IPS DF 4.7 (cell line): ENCODE measurements at regions not wholly inside any gene's neighbourhood (a gene's known extent, or its start where the extent isn't known, plus 50 kb on each side); places are given as distances from the start of the nearest gene placed in this dataset.
"Not testable (repeated sequence)": the region's sequence is repeated elsewhere in the genome, so short reads cannot be mapped to it uniquely, and the experiment has no call there.

ENCODE experiments used
- DNase-seq: peaks from one replicate; pipeline ENCODE4 v3.0.0-alpha.2; 2013; ENCODE audit warnings: low spot score; ENCODE audit errors: extremely low read depth

DNA sequence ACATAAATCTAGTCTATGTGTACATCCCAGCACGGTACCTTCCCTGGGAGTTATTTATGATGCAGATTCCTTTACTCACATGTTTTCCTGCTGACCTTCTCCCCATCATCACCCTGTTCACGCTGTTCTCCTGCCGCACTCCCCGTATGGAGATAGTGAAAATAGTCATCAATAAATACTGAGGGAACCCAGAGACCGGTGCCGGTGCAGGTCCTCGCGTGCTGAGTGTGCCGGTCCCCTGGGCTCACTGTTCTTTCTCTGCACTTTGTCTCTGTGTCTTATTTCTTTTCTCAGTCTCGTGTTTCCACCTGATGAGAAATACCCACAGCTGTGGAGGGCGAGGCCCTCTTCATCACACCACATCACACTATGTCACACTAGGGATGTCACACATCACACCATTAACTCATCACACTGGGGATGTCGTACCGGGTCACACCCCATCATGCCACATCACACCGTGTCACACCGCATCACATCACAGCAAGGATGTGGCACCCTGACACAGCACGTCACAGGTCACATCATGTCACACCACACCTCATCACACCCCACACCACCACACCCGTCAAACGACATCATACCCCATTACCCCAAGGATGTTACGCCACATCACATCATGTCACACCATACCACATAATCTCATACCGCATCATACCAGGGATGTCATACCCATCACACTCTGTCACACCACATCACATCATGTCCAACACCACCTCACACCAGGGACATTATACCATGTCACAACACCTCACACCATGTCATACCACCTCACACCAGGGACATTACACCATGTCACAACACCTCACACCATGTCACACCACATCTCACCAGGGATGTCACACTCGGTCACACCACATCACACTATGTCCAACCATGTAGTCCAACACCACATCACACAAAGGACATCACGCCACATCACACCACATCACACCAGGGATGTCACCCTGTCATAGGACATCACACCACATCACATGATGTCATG lies 207.0 kb downstream of the TMEM121 start:
- no peak for DNase-seq

DNA sequence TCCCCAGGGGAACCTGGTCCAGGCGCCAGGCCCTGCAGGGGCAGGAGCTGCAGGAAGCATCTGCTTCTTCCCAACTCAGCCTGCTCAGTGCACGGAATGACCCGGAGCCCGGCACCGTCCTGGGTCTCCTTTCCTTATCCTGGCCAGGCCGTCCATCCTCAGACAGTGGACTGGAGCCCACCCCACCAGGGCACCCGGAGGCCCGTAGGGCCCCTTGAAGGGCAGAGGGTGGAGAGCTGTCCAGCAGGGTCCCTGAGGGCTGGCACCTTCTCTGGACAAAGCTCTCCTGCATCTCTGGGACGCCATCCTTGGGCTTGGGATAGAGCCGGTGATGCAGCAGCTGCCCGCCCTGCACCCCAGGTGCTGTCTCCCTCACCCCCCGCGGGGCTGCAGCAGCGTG lies 207.9 kb downstream of the TMEM121 start:
- not testable (repeated sequence) for DNase-seq

DNA sequence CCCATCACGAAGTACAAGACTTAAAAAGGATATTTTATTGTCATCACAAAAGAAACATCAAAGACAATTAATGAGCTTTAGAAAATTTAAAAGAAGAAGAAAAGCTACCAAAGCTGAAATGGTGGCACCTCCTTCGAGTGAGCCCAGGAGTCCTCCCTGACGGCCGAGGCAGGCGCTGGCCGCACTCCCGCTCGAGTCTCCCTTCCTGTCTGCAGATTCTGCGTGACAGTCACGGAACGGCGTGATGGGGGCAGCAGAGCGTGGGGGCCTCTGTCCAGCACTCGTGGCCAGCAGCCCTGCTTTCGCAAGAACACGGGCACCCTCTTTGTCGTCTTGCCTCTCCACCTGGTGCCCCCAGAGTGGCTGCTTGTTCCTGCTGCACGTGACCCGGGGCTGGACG lies 209.9 kb downstream of the TMEM121 start:
- not testable (repeated sequence) for DNase-seq

DNA sequence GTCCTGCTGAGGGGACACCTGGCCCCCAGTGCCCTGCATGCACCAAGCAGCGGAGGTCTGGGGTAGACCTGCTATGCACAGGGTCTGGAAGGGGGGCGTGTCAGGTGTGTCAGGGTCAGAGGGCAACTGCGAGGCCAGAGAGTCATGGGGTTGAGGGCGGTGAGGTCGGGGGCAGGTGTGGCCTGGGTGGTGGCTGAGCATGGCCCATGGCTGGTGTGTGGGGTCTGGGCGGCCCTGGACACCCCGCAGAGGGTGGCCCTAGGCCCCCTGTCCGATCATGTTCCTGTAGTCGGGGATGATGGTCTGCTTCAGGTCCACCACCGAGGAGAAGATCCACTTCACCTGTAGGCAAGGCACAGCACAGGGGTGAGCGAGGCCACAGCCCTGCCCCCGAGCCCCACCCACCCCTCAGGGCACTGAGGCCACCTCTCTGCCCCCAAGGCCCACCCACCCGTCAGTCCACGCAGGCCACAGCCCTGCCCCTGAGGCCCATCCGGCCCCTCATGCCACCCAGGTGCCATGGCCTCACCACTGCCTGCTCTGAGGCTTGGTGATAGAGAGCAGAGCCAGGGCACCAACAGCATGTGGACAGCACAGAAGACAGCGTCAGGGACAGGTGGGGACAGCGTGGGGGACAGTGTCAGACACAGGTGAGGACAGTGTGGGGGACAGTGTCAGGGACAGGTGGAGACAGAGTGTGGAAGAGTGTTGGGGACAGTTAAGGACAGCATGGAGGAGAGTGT lies 211.3 kb downstream of the TMEM121 start:
- DNase-seq = no peak

DNA sequence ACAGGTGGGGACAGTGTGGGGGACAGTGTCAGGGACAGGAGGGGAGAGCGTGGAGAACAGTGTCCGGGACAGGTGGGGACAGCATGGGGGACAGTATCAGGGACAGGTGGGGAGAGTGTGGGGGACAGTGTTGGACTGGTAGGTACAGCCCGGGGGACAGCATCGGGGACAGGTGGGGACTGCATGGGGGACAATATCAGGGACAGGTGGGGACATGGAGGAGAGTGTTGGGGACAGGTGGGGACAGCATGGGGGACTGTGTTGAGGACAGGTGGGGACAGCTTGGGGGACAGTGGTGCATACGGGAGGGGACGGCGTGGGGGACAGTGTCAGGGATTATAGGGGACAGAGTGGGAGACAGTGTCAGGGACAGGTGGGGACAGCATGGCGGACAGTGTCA lies 212.3 kb downstream of the TMEM121 start:
- no peak for DNase-seq

DNA sequence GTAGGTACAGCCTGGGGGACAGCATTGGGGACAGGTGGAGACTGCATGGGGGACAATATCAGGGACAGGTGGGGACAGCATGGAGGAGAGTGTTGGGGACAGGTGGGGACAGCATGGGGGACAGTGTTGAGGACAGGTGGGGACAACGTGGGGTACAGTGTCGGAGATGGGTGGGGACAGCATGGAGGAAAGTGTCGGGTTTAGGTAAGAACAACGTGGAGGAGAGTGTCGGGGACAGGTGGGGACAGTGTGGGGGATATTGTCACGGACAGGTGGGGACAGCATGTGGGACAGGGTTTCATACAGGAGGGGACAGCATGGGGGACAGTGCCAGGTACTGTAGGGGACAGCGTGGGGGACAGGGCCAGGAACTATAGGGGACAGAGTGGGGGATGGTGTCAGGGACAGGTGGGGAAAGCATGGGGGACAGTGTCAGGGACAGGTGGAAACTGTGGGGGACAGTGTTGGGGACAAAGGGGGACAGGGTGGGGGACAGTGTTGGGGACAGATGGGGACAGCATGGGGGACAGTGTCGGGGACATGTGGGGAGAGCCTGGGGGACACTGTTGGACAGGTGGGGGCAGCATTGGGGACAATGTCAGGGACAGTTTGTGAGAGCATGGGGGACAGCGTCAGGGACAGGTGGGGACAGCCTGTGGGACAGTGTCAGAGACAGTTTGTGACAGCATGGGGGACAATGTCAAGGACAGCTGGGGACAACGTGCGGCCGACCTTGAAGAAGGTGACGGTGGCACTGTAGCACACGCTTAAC lies 213.1 kb downstream of the TMEM121 start:
- DNase-seq = no peak

DNA sequence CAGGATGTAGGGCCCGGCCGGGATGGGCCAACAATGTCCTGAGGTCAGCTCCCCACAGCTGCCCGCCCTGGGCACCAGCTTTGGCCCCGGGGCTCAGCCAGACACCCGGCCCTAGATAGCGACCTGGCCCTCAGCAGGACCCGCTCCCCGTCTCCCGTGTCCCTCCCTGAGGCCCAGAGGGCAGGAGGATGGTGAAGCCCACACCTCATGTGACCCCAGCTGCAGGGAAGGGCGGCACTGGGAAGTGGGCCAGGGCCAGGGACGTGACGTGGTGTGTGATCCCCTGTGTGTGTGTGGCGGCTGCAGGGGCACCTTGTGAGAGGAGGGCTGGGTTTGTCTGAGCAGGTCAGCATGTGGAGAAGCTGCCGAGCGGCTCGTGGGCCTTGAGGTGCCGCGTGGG lies 213.9 kb downstream of the TMEM121 start:
- not testable (repeated sequence) for DNase-seq

DNA sequence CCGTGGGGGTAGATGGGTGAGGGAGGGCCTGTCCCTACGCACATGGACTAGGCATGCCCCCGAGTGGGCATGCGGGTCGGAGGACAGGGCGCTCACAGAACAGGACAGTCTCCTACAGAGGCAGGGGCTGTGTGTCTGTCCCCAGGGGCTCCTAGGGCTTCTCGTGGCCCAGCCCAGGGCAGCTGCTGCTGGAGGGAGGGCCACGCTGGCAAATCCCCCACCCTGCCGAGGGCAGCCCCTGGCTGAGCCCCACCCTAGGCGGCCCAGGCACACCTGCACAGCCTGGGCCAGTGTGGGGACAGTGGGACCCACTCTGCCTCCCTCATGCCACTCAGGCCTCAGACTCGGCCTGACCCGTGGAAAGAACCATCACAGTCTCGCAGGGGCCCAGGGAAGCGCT lies 214.6 kb downstream of the TMEM121 start:
- not testable (repeated sequence) for DNase-seq

DNA sequence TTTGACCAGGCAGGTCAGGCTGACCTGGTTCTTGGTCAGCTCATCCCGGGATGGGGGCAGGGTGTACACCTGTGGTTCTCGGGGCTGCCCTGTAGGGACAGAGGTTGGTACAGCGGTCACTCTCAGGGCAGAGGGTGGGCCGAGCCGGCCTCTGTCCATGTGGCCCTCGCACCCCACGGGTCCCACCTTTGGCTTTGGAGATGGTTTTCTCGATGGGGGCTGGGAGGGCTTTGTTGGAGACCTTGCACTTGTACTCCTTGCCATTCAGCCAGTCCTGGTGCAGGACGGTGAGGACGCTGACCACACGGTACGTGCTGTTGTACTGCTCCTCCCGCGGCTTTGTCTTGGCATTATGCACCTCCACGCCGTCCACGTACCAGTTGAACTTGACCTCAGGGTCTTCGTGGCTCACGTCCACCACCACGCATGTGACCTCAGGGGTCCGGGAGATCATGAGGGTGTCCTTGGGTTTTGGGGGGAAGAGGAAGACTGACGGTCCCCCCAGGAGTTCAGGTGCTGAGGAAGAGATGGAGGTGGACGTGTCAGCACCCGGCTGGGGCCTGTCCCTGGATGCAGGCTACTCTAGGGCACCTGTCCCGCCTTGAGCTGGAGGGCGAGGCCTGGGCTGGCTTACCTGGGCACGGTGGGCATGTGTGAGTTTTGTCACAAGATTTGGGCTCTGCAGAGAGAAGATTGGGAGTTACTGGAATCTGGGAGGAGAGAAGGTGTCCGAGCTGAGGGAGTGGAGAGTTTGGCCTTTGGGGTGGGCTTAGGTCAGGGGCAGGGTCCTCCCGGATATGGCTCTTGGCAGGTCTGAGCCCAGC lies 215.5 kb downstream of the TMEM121 start:
- not testable (repeated sequence) for DNase-seq

DNA sequence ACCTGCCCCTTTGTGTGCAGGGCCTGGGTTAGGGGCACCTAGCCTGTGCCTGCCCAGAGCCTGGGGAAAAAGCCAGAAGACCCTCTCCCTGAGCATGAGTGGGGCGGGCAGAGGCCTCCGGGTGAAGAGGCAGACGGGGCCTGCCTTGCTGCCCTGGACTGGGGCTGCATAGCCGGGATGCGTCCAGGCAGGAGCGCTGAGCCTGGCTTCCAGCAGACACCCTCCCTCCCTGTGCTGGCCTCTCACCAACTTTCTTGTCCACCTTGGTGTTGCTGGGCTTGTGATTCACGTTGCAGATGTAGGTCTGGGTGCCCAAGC lies 216.1 kb downstream of the TMEM121 start:
- DNase-seq = no peak

DNA sequence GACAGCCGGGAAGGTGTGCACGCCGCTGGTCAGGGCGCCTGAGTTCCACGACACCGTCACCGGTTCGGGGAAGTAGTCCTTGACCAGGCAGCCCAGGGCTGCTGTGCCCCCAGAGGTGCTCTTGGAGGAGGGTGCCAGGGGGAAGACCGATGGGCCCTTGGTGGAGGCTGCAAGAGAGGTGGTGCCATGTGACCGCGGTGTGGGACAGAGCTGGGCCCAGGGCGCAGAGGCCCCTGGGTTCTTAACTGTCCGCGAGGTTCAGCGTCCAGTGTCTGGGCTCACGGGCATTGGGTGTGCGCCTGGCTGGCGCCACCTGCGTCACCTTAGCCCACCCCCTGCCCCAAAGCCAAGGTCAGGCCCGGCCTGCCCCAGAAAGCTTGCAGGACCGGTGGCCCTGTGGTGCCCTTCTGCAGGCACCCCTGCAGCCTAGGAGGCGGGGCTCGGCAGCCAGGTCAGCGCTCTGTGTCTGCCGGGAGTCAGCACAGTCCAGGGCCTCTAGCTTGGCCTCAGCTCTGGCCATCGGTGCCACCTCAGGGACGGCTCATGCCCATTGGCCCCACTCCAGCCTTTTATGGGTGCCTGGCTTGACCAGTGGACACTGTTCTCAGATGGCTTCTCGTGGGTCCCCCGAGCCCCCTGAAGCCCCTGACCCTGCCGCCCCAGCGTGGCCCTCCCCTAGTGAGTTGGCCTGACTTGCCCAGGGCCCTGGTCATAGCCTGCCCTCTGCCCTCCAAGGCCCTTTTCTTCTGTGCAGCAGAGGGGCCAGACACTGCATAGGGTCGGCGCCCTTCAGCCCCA lies 216.7 kb downstream of the TMEM121 start:
- not testable (repeated sequence) for DNase-seq

DNA sequence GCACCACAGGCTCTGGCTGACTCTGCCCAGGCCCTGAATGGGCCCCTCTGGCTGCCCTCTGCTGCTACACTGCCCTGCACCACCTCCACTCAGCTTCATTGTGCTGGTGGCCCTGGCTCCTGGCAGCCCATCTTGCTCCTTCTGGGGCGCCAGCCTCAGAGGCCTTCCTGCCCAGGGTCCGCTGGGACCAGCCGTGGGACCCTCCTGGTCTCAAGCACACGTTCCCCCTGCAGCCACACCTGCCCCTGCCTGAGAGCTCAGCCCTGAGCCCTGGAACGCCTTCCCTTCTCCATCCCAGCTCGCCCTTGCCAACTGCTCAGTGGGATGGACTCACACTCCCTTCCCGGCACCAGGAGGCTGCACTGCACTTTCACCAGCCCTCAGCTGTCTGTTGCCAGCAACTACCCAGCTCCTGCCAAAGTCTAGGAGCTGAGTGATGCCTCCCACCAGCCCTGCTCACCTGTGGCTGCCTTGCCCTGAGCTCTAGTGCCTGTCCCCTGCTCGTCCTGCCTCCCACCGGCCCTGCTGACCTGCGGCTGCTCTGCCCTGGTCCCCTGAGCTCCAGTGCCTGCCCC lies 217.9 kb downstream of the TMEM121 start:
- not testable (repeated sequence) for DNase-seq

DNA sequence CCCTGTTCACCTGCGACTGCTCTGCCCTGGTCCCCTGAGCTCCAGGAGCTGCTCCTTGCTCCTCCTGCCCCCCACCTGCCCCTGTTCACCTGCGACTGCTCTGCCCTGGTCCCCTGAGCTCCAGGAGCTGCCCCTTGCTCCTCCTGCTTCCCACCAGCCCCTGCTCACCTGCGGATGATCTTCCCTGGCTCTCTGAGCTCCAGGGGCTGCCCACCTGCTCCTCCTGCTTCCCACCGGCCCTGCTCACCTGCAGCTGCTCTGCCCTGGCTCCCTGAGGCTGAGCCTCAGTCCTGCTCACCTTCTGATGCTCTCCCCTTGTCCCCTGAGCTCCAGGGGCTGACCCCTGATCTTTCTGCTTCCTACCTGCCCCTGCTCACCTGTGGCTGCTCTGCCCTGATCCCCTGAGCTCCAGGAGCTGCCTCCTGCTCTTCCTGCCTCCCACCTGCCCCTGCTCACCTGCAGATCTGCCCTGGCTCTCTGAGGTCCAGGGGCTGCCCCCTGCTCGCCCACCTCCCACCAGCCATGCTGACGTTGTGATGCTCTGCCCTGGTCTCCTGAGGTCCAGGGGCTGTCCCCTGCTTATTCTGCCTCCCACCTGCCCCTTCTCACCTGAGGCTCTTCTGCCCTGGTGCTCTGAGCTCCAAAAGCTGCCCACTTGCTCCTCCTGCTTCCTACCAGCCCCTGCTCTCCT lies 219.2 kb downstream of the TMEM121 start:
- DNase-seq = no peak

DNA sequence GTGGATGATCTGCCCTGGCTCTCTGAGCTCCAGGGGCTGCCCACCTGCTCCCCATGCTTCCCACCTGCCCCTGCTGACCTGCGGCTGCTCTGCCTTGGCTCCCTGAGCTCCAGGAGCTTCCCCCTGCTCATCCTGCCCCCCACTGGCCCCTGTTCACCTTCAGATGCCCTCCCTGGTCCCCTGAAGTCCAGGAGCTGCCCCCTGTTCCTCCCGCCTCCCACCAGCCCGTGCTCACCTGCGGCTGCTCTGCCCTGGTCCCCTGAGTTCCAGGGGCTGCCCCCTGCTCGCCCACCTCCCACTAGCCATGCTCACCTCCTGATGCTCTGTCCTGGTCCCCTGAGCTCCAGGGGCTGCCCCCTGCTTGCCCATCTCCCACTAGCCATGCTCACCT lies 219.7 kb downstream of the TMEM121 start:
- no peak for DNase-seq

DNA sequence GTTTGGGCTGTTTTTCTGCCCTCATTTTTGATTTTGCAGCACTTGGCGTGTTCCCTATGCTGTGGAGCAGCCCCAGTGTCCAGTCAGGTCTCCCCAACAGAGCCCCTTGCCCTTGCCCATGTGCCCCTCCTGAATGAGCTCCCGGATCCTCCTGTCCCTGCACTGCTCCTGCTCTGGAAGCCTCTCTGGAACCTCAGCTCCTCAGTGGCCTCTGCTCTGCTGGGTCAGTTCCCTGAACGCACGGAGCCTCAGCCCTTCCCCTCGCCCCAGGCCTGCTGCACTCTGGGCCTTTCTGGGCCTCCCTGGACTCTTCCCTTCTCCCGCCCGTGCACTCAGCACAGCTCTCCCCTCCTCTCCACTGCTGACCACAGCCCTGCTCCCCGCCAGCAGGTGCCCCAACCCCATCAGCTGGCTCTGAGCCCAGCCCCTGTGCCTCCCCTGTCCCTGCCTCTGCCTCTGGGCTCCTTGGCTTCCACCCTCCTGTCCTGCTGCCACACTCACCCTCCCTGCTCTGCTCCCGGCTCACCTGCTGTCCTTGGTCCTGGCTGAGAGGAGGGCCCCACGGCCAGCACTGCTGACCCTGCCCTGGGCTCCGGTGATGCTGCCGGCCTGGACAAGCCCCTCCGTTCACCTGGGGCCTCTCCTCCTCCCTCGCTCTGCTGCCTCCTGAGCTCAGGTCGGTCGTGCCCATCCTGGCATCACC lies 220.6 kb downstream of the TMEM121 start:
- not testable (repeated sequence) for DNase-seq

DNA sequence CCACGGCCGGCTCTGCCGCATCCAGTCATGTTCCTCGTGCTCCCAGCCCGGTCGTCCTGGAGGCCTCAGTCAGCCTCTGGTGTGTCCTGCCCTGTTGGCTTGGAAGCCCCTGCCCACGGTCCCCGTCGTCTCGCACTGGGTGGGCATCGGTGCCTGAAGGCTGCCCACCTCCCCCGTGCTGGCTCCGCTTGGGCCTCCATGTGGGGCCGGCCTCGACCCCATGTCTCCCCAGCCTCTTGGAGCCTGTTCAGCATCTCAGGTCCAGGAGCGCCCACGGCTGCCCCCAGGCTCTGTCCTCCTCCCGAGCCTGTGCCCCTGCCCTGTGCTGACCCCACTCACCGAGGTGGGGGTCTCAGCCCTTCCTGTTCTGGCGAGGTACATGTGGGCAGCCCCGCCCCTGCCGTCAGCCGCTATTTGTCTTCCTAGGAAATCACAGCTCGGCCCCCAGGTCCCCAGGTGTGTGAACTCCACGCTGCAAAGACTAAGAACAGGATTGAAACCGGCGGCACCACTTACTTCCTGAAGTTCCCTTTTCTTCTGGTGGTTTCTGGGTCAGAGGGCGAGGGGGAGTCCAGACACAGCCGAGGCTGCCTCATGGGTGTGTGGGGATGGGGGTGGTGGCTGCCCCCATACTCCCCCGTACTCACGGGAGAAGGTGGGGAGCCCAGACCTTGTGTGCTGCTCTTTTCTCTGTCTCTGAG lies 221.3 kb downstream of the TMEM121 start:
- DNase-seq = not testable (repeated sequence)

DNA sequence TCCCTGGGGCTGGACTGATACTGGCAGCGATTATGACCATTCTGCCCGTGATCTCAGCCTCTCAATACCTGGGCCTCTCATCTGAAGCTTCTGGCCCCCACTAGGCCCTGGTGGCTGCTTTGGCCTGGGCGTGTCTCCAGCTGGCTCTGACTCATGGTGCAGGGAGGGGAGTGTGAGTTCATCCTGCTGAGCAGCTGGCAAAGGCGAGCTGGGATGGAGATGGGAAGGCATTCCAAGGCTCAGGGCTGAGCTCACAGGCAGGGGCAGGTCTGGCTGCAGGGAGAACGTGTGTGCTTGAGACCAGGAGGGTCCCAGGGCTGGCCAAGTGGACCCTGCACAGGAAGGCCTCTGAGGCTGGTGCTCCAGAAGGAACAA lies 221.8 kb downstream of the TMEM121 start:
- DNase-seq = no peak

DNA sequence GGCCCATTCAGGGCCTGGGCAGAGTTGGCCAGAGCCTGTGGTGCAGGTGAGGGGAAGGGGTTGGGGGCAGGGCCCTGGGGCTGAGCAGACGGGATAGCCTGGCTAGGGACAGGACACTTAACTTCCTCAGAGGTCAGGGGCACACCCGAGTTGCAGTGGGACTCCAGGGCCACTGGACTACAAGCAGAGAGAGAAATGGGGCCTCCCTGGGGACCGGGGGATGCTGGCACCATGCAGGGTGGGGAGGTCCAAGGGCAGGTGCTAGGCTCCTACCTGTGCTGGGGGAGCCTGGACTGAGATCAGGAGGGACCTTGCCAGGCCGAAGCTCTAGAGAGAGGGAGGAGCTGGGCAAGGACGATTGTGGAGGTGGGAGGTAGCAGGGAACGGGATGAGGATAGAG lies 222.3 kb downstream of the TMEM121 start:
- DNase-seq = not testable (repeated sequence)
